Fibroblast of lung (primary cell): ENCODE measurements at regions not wholly inside any gene's neighbourhood (a gene's known extent, or its start where the extent isn't known, plus 50 kb on each side); places are given as distances from the start of the nearest gene placed in this dataset.

Source experiments
- DNase-seq, 2 donors: peaks; one replicate each; pipeline versions ENCODE4 v3.0.0 to v3.0.0-alpha.2; 2010; ENCODE audit warnings: low read depth in 2 of 2
- H2AFZ ChIP-seq: 2 replicates; pipeline ENCODE4 v1.5.1; 2012; ENCODE audit warnings: low read length, control low read depth, inconsistent platforms
- H3K27ac ChIP-seq: 2 replicates; pipeline ENCODE4 v1.5.1; 2011; ENCODE audit warnings: low read length, control low read depth; ENCODE audit not compliant: insufficient read depth
- H3K27me3 ChIP-seq: 2 replicates; pipeline ENCODE4 v1.5.1; 2011; ENCODE audit warnings: mild to moderate bottlenecking, low read length; ENCODE audit not compliant: control insufficient read depth, insufficient read depth
- H3K36me3 ChIP-seq: 2 replicates; pipeline ENCODE4 v1.5.1; 2011; ENCODE audit warnings: low read length; ENCODE audit not compliant: control insufficient read depth, insufficient read depth
- H3K4me1 ChIP-seq: 2 replicates; pipeline ENCODE4 v1.5.1; 2011; ENCODE audit warnings: low read length; ENCODE audit not compliant: control insufficient read depth, insufficient read depth; ENCODE audit errors: extremely low read depth
- H3K4me2 ChIP-seq: 2 replicates; pipeline ENCODE4 v1.5.1; 2011; ENCODE audit warnings: low read length, control low read depth; ENCODE audit not compliant: insufficient read depth; ENCODE audit errors: extremely low read depth
- H3K4me3 ChIP-seq, 4 experiments: fragments of 200-600 bp in 1 of 4; sonication (generic) in 1 of 4; replicated peaks in 1 of 4; 2 replicates each; pipeline ENCODE4 v1.5.1; 2011 to 2016; ENCODE audit warnings: low read length in 4 of 4, low read depth in 3 of 4, mild to moderate bottlenecking in 3 of 4, control low read depth in 2 of 4, inconsistent platforms in 1 of 4, mixed read lengths in 1 of 4; ENCODE audit not compliant: insufficient read depth in 1 of 4; ENCODE audit errors: control extremely low read depth in 1 of 4
- H3K79me2 ChIP-seq: 2 replicates; pipeline ENCODE4 v1.5.1; 2012; ENCODE audit warnings: mild to moderate bottlenecking, low read length, inconsistent platforms; ENCODE audit not compliant: control insufficient read depth, insufficient read depth
- H3K9ac ChIP-seq: 2 replicates; pipeline ENCODE4 v1.5.1; 2011; ENCODE audit warnings: mild to moderate bottlenecking, low read length, control low read depth; ENCODE audit not compliant: insufficient read depth
- H3K9me3 ChIP-seq: 2 replicates; pipeline ENCODE4 v1.5.1; 2012; ENCODE audit warnings: low read depth, low read length; ENCODE audit not compliant: control insufficient read depth, insufficient read depth
- H4K20me1 ChIP-seq: 2 replicates; pipeline ENCODE4 v1.5.1; 2011; ENCODE audit warnings: low read length; ENCODE audit not compliant: control insufficient read depth, insufficient read depth; ENCODE audit errors: extremely low read depth
- EZH2 ChIP-seq: IDR thresholded peaks from 2 replicates; pipeline ENCODE4 v1.5.1; 2012; ENCODE audit warnings: low read length, control low read depth, mild to moderate bottlenecking; ENCODE audit errors: missing control alignments
- TF ChIP-seq, protein P1 (sequence below), 2 donors: IDR thresholded peaks in 1 of 2; conservative IDR thresholded peaks in 1 of 2; 1 replicate in 1 of 2; 2 replicates in 1 of 2; pipeline ENCODE4 v1.5.1; 2011 to 2012; ENCODE audit warnings: low read length in 2 of 2, control low read depth in 1 of 2, inconsistent platforms in 1 of 2, low read depth in 1 of 2, mild to moderate bottlenecking in 1 of 2

- no peak for TF ChIP-seq EZH2
- TF ChIP-seq, protein P1, sequence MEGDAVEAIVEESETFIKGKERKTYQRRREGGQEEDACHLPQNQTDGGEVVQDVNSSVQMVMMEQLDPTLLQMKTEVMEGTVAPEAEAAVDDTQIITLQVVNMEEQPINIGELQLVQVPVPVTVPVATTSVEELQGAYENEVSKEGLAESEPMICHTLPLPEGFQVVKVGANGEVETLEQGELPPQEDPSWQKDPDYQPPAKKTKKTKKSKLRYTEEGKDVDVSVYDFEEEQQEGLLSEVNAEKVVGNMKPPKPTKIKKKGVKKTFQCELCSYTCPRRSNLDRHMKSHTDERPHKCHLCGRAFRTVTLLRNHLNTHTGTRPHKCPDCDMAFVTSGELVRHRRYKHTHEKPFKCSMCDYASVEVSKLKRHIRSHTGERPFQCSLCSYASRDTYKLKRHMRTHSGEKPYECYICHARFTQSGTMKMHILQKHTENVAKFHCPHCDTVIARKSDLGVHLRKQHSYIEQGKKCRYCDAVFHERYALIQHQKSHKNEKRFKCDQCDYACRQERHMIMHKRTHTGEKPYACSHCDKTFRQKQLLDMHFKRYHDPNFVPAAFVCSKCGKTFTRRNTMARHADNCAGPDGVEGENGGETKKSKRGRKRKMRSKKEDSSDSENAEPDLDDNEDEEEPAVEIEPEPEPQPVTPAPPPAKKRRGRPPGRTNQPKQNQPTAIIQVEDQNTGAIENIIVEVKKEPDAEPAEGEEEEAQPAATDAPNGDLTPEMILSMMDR (conservative IDR thresholded peaks at IDR 0.05 in 1 of 2, IDR thresholded peaks at IDR 0.05 in 1 of 2; ENCODE audit: low read depth in 1 of 2, low read length in 2 of 2) = no peak
- H3K27me3 ChIP-seq = no peaks in the 10 kb centered on the region
- H3K4me3 ChIP-seq = no peak overlapping the region
- no peak overlapping the region for H3K27ac ChIP-seq
- H3K9me3 ChIP-seq = no peaks in the 10 kb centered on the region
- H3K4me1 ChIP-seq = no peaks in the 10 kb centered on the region
- no peaks in the 10 kb centered on the region for H4K20me1 ChIP-seq
- H3K4me2 ChIP-seq = no peak overlapping the region
- H2AFZ ChIP-seq = no peak overlapping the region
- no peak for DNase-seq
- H3K79me2 ChIP-seq = no peaks in the 10 kb centered on the region
- no peak overlapping the region for H3K9ac ChIP-seq
- no peaks in the 10 kb centered on the region for H3K36me3 ChIP-seq
Observed at GRCh38 chr3:181635141-181635540, 76.6 kb upstream of the SOX2 start.

GRCh38 chr3:181633556-181633955, 78.2 kb upstream of the SOX2 start:
- Histone ChIP-seq H4K20me1 (no peaks in the 10 kb centered on the region), H3K4me2 (no peak overlapping the region), H3K36me3 (no peaks in the 10 kb centered on the region), H3K9me3 (no peaks in the 10 kb centered on the region), H3K79me2 (no peaks in the 10 kb centered on the region), H2AFZ (no peak overlapping the region), H3K4me1 (no peaks in the 10 kb centered on the region), H3K9ac (no peak overlapping the region), H3K27ac (no peak overlapping the region), H3K27me3 (no peaks in the 10 kb centered on the region), H3K4me3 (no peak overlapping the region)
- TF ChIP-seq, protein P1 (conservative IDR thresholded peaks at IDR 0.05 in 1 of 2, IDR thresholded peaks at IDR 0.05 in 1 of 2; ENCODE audit: low read depth in 1 of 2, low read length in 2 of 2) = no peak
- TF ChIP-seq EZH2 = no peak
- DNase-seq = no peak

DNA sequence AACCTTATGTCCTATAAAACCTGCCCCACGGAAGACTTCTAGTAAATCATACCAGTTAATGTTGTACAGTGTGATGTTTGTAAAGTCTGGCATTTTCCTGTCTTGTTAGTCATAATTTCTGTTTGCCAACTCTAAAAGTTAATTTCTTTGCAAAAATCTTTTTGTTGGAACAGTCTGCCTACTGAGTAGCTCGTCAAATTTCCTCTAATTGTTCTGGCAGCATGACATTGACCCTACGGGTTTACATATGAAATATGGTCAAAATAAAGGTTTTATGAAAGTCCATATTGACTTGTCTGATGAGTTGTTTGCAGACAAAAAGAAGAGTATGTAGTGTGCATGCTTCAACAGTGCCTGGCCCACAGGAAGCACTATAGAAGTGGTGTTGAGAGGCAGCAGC, 79.8 kb upstream of the SOX2 start:
- TF ChIP-seq, protein P1 (conservative IDR thresholded peaks at IDR 0.05 in 1 of 2, IDR thresholded peaks at IDR 0.05 in 1 of 2; ENCODE audit: low read depth in 1 of 2, low read length in 2 of 2) = no peak
- no peak for TF ChIP-seq EZH2
- no peaks in the 10 kb centered on the region for H3K36me3 ChIP-seq
- H2AFZ ChIP-seq = no peak overlapping the region
- no peaks in the 10 kb centered on the region for H3K9me3 ChIP-seq
- H3K4me2 ChIP-seq = no peak overlapping the region
- no peaks in the 10 kb centered on the region for H4K20me1 ChIP-seq
- H3K79me2 ChIP-seq = no peaks in the 10 kb centered on the region
- H3K4me3 ChIP-seq = no peak overlapping the region
- H3K27ac ChIP-seq = no peak overlapping the region
- H3K9ac ChIP-seq = no peak overlapping the region
- no peaks in the 10 kb centered on the region for H3K4me1 ChIP-seq
- DNase-seq = no peak
- no peaks in the 10 kb centered on the region for H3K27me3 ChIP-seq
